Right lung (tissue), 2 donors: ENCODE measurements at regions not wholly inside any gene's neighbourhood (a gene's known extent, or its start where the extent isn't known, plus 50 kb on each side); places are given as distances from the start of the nearest gene placed in this dataset.

Experiments used
- DNase-seq, 2 donors: peaks; one replicate each; pipeline ENCODE4 v3.0.0-alpha.2; 2013

DNA sequence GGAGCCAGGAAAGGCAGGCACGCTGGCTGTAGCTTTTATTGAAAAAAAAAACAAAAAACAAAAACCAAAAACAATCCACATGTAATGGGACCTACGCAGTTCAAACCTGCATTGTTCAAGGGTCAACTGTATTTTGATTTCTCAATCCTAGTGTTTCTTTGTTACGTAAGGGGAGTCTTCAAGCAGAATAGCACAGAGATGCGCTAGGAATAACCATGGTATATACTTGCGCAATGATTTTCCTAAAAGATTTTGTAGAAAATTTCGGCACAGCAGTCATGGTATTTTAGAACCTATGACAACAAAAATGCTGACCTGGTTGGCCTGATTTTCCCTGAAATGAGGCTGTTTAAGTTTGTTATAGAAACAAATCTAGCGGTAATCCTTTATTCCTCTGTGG is 1110.5 kb upstream of the WWC1 start:
- no peak for DNase-seq

DNA sequence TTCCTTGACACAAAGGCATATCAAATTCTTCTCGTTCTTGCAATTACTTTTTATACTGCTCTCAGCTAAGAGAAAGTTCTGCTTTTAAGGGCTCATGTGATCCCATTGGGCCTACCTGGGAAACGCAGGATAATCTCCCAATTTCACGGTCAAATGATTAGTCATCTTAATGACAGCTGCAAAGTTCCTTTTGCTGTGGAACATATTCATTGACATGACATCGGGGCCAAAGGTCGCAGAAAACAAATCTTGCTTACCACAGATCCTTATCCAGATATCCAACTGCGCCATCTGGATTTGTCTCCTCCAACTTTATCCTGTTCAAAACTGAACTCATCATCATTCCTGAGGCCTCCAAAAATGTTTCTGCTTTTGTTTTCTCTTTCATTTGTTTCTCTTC is 1085.6 kb upstream of the WWC1 start:
- no peak for DNase-seq

DNA sequence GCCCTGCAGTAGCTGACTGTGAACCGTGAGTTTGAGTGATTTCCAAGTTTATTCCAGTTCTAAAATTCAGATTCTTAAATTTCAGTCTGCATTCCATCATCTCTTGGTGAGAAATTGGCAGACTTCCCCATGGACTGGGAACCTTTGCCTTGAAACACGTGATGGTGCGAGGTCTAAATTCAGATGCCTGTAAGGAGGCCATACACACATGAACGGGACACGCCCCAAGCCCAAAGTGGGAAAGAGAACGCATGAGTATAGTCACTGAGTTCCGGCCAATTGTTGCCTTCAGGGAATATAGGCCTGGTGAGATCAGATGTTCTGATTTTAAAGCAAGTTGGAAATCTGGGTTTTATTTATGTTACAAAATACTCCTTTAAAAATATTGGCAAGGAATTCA is 1084.4 kb upstream of the WWC1 start:
- DNase-seq, result peak in 1 of 2 donors; percentile 5

- DNase-seq, result no peak
These were observed 1082.5 kb upstream of the WWC1 start for GRCh38 chr5:167208911-167209310.

DNA sequence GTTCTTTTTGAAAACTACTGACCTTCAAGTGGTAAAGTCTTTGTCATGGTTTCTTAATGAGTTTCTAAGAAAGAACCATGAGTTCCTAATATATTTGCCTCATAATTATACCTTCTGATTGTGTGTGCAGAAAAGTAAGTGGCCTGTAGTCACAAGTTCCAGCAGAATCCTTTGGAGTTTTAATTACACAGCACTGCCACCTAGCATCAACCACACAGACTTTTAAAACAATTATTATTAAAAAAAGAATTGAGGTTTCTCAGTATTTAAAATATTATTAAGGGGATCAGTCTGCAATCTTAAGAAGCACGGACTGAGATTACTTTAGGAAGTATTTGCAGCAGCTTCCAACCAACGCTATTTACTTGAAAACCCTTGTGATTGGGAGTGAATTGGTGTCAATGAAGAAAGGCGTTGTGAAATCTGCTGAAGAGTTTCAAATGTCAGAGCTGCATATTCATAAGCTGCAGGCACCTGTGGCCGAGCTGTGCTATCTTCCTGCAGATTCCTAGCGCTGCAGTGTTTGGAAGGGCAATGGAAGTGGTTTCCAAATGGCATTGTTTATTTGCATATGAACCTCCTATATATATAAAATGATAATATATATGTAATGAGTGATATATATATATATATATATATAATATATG is 1074.2 kb upstream of the WWC1 start:
- DNase-seq, result peak in 1 of 2 donors; percentile 9

- DNase-seq, result no peak
These were observed 1072.1 kb upstream of the WWC1 start for GRCh38 chr5:167219298-167219697.

- no peak for DNase-seq
These were observed 1065.1 kb upstream of the WWC1 start for GRCh38 chr5:167226386-167226785.

- no peak for DNase-seq
These were observed 1063.3 kb upstream of the WWC1 start for GRCh38 chr5:167228134-167228533.

DNA sequence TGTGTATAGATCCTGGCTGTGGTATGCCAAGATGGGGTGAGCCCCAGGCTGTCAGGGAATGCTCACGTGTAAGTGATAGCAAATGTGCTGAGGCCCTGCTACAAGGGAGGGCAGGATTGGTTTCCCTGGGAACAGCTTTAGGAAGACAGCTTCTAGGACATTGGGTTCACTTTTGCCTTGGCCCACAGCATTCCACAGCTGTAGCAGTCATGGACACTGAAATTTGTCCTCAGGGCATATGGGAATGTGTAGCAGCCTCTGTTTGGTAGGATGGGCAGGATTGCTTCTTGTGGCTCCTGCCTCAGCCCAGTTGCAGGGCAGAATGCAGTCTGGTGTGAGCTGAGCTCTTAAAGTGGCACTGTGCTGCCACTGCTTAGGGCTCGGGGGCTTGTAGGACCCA is 1061.7 kb upstream of the WWC1 start:
- no peak for DNase-seq

DNA sequence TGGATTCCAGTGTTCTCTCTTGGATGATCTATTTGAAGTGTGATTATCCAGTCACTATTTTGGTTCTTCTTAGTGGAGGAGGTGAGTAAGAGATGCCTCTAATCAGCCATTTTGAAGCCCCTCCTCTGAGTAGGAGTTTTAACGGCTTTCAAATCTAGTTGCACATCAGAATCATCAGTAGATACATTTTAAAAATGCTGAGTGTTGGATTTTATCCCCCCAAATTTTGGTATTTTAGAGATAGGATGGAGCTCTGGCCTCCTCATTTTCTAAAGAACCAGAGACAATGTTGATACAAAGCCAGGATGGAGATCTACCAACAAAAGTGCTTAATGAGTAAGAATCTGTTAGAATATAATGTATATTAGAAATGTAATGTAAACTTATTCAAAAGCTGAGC is 1061.0 kb upstream of the WWC1 start:
- no peak for DNase-seq

GRCh38 chr5:167232675-167233311 is 1058.7 kb upstream of the WWC1 start:
- no peak for DNase-seq

DNA sequence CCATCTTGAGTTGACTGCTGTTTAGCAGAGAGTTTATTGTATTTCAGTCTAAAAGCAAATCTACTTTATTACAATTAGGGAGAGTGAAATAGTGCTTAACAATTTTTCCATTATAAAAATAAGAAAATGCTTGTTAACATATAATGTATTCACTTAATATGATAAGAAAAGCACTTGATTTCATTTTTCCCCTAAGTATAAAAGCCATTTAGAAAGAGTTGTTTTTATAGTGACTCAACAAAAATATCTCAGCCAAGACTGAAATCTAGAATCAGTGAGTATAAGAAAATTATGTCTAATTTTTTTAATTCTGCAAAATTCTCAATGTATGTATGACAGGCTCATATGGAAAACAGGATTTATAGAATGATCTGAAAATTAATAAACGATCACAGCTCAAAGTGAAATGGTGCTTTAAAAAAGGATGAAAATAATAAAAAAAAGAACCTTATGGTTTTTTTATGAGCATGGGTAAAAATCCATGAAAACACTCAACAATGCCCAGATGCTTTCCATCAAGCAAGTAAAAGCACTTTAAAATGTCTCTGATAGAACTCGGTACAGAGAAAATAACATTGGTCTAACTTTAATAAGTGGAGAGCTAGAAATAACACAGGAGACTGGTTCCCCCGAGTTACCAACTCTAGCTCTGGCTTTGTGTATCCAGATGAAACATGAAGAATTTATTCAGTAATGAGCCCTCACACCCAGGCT is 1057.8 kb upstream of the WWC1 start:
- DNase-seq, result no peak

GRCh38 chr5:167241436-167242067 is 1049.9 kb upstream of the WWC1 start:
- DNase-seq, result no peak

GRCh38 chr5:167242701-167243100 is 1048.7 kb upstream of the WWC1 start:
- DNase-seq, result no peak

DNA sequence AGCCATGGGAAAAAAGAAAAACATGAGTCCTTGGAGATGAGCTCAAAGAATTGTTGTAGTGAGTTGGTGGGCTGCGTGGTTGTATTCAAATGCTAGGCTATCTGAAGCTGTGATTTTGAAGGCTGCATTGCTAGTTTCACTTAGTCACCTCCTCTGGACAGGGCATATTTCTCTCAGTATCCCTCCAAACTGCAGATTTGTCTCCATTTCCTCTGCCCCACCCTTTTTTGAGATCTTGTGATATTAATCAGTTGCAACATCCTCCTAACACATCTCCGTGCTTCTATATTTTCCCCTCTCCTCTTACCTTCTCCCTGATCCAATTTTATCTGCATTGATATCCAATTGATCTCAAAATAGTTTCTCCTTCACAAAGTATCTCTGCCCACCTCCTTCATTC is 1048.0 kb upstream of the WWC1 start:
- no peak for DNase-seq

GRCh38 chr5:167244583-167244982 is 1046.9 kb upstream of the WWC1 start:
- DNase-seq, result no peak

DNA sequence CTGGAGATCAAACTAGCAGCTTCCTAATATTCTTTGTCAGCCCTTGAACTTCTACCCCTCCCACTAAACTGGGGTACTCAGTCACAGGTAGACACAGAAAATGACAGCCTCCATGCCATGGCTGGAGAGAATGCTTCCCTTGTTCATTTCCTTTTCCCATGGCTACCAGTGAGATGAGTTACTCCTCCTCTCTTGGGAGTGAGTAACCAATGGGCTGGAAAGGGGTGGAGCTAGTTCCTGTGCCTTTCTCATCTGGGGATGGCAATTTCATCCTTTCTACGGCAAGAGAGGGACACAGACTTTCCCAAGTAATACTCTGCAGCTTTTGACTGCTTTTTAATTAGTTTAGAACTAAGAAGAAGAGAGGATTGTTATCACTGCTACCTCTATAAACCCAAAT is 1045.6 kb upstream of the WWC1 start:
- no peak for DNase-seq

DNA sequence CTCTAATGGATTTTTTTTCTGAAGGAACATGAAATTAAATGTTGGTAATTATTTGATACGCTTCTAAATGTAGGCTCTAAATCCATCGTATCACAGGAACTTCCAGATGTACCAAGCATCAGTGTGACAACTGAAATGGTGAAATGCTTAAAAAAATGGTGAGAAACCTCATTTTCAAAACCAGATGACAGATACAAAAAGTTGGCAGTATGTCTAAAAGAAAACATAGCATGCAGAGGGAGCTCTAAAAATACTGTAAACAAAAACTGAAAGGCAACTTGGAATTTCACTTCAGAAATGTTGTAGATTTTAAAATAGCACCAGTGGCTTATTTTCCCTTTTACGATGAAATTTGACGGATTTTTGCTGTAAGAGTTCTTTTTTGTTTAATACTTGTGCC is 1043.6 kb upstream of the WWC1 start:
- DNase-seq, result no peak

DNA sequence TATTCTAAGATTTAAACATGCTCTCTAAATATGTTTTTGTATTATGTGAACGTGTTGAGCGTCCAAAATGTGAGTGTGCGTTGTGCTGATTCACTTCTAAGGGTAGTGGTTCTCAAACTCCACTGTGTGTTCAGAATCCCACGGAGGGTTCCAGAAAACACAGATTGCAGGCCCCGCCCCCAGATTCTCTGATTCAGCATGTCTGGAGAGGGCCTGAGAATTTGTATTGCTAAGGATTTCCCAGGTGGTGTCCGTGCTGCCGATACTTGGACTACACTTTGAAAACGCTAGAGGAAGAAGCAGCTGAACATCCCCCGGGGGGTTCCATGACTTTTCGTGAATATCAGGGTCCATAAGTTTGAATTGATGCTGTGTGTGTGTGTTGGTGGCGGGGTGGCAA is 1043.2 kb upstream of the WWC1 start:
- no peak for DNase-seq

DNA sequence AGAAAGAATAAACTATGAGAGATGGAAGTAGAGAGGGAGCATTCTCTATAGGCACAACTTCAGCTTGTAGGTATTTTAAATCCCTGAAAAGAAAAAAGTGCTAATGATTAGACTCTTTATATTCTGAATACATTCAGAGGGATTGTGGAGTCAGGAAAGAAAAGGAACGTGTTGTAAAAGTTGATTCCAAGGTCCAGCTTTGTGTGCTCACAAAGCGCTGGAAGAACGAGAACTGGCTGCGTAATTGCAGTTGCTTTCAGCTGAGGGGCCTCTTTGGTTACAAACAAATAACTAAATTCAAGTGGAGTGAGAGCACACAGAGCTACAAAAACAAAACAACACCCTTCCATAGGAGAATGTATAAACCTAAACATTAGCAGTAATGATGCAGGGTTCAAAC is 1040.4 kb upstream of the WWC1 start:
- no peak for DNase-seq

- no peak for DNase-seq
These were observed 1037.3 kb upstream of the WWC1 start for GRCh38 chr5:167254132-167254531.

- no peak for DNase-seq
These were observed 1035.5 kb upstream of the WWC1 start for GRCh38 chr5:167255926-167256325.

- DNase-seq, result no peak
These were observed 1031.6 kb upstream of the WWC1 start for GRCh38 chr5:167259806-167260205.
